ENCODE measurements at regions not wholly inside any gene's neighbourhood (a gene's known extent, or its start where the extent isn't known, plus 50 kb on each side); places are given as distances from the start of the nearest gene placed in this dataset.

DNA sequence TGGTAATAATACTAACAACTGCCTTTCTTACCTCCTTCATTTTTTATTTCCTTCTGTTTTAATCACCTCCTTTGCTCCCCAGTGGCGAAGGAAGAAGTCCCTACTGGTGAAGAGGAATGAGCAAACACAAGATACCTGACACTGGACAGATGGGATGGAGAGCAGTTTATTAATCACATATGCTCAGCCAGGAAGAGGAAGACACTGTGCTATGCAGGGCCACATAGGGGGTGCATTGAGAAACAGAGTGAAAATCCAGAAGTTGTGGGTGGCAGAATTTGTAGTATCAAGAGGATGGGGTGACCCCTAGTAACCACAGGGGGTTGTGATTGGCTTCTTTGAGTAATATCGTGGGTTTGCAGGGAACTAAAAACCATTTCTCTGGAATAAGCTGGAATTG is 1041.9 kb downstream of the OTOL1 start:
- Histone ChIP-seq H3K27me3 (ENCODE audit: control insufficient read depth in 1 of 2, insufficient read depth in 2 of 2, low read length in 2 of 2) (no peaks in the 10 kb centered on the region), H3K9me3 (ENCODE audit: low read length) (no peaks in the 10 kb centered on the region), H3K4me3 (replicated peaks in 1 of 3; ENCODE audit: insufficient read depth in 1 of 3, low read depth in 2 of 3, low read length in 3 of 3) (no peak overlapping the region), H2AFZ (ENCODE audit: low read length) (no peak overlapping the region), H3K36me3 (replicated peaks in 1 of 2; ENCODE audit: control insufficient read depth in 1 of 2, insufficient read depth in 2 of 2, low read length in 2 of 2) (no peaks in the 10 kb centered on the region), H3K9ac (ENCODE audit: insufficient read depth, low read depth, low read length) (no peak overlapping the region), H3K4me1 (ENCODE audit: insufficient read depth, low read length) (no peaks in the 10 kb centered on the region), H3K79me2 (ENCODE audit: insufficient read depth, low read length) (no peaks in the 10 kb centered on the region), H4K20me1 (ENCODE audit: insufficient read depth, low read length) (no peaks in the 10 kb centered on the region), H3K4me2 (ENCODE audit: low read depth, low read length) (no peak overlapping the region), H3K27ac (ENCODE audit: extremely low read length, insufficient read depth, low read length) (no peak overlapping the region)
- 5% methylated on average over 2 of the region's 2 CpGs for WGBS (ENCODE audit: low lambda C conversion rate)
- no TSS peak for BruUV-seq (replicated peaks)
- in situ Hi-C loops (cut with HindIII; ENCODE audit: extremely low pct_ligation_motif_present, low pct_unique_long_range_greater_than_20kb) = no loop called here
- ATAC-seq = no peak
- intact Hi-C loops (cut with micrococcal nuclease; ENCODE audit: unreplicated experiment) = no loop called here
- no peak for FAIRE-seq
- TF ChIP-seq HNRNPUL1 (IDR thresholded peaks at IDR 0.05; ENCODE audit: low read depth, low read length) (no peak), MXD4 (CRISPR knock-in tag; IDR thresholded peaks at IDR 0.05) (no peak), KAT8 (CRISPR knock-in tag; IDR thresholded peaks at IDR 0.05) (no peak), HOXA3 (CRISPR knock-in tag; IDR thresholded peaks at IDR 0.05) (no peak), SETDB1 (CRISPR knock-in tag; IDR thresholded peaks at IDR 0.05; ENCODE audit: borderline replicate concordance) (no peak), ZIK1 (CRISPR knock-in tag; IDR thresholded peaks at IDR 0.05; ENCODE audit: borderline replicate concordance, low read depth) (no peak), ZSCAN20 (CRISPR knock-in tag; IDR thresholded peaks at IDR 0.05; ENCODE audit: borderline replicate concordance) (no peak), MTF2 (CRISPR knock-in tag; IDR thresholded peaks at IDR 0.05; ENCODE audit: borderline replicate concordance) (no peak), SALL2 (CRISPR knock-in tag; IDR thresholded peaks at IDR 0.05) (no peak), ZNF20 (CRISPR knock-in tag; IDR thresholded peaks at IDR 0.05) (no peak), ZNF251 (CRISPR knock-in tag; IDR thresholded peaks at IDR 0.05) (no peak)
- TF ChIP-seq, protein P1, sequence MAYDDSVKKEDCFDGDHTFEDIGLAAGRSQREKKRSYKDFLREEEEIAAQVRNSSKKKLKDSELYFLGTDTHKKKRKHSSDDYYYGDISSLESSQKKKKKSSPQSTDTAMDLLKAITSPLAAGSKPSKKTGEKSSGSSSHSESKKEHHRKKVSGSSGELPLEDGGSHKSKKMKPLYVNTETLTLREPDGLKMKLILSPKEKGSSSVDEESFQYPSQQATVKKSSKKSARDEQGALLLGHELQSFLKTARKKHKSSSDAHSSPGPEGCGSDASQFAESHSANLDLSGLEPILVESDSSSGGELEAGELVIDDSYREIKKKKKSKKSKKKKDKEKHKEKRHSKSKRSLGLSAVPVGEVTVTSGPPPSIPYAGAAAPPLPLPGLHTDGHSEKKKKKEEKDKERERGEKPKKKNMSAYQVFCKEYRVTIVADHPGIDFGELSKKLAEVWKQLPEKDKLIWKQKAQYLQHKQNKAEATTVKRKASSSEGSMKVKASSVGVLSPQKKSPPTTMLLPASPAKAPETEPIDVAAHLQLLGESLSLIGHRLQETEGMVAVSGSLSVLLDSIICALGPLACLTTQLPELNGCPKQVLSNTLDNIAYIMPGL (CRISPR knock-in tag; IDR thresholded peaks at IDR 0.05; ENCODE audit: borderline replicate concordance in 1 of 2, low read depth in 1 of 2) = no peak
- TF ChIP-seq, protein P2, sequence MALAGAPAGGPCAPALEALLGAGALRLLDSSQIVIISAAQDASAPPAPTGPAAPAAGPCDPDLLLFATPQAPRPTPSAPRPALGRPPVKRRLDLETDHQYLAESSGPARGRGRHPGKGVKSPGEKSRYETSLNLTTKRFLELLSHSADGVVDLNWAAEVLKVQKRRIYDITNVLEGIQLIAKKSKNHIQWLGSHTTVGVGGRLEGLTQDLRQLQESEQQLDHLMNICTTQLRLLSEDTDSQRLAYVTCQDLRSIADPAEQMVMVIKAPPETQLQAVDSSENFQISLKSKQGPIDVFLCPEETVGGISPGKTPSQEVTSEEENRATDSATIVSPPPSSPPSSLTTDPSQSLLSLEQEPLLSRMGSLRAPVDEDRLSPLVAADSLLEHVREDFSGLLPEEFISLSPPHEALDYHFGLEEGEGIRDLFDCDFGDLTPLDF (CRISPR knock-in tag; IDR thresholded peaks at IDR 0.05) = no peak
- TF ChIP-seq, protein P3, sequence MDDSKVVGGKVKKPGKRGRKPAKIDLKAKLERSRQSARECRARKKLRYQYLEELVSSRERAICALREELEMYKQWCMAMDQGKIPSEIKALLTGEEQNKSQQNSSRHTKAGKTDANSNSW (CRISPR knock-in tag; IDR thresholded peaks at IDR 0.05; ENCODE audit: borderline replicate concordance) = no peak
- TF ChIP-seq, protein P4, sequence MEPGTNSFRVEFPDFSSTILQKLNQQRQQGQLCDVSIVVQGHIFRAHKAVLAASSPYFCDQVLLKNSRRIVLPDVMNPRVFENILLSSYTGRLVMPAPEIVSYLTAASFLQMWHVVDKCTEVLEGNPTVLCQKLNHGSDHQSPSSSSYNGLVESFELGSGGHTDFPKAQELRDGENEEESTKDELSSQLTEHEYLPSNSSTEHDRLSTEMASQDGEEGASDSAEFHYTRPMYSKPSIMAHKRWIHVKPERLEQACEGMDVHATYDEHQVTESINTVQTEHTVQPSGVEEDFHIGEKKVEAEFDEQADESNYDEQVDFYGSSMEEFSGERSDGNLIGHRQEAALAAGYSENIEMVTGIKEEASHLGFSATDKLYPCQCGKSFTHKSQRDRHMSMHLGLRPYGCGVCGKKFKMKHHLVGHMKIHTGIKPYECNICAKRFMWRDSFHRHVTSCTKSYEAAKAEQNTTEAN (CRISPR knock-in tag; conservative IDR thresholded peaks at IDR 0.05) = no peak
- ChIA-PET CTCF (ENCODE audit: low intra/inter-chr PET ratio, low total read pairs) (no interaction called here), POLR2A (no interaction called here)
- no peak for DNase-seq (ENCODE audit: low spot score)

Measured in HepG2 (cell line).